ENCODE measurements at regions not wholly inside any gene's neighbourhood (a gene's known extent, or its start where the extent isn't known, plus 50 kb on each side); places are given as distances from the start of the nearest gene placed in this dataset.

DNA sequence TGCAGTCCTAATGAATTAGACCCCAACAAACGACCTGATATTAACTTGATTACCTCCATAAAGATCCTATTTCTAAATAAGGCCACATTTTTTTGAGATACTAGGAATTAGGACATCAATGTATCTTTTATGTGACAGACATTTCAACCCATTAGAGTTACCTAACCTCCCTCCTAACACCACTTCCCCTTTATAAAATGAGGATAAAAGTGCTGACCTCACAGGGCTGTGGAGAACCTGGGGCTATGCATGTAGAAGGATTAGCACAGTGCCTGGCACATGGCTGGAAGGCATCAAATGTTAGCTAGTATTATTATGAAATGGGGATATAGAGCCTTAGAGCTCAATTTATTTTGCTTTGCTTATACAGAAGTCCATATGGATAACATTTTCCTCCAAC, 53.5 kb upstream of the LRRN1 start:
- H3K27me3 ChIP-seq (ENCODE audit: insufficient read depth, low read depth, severe bottlenecking): no peaks in the 10 kb centered on the region
- no peak for DNase-seq
- no peaks in the 10 kb centered on the region for H3K36me3 ChIP-seq

DNA sequence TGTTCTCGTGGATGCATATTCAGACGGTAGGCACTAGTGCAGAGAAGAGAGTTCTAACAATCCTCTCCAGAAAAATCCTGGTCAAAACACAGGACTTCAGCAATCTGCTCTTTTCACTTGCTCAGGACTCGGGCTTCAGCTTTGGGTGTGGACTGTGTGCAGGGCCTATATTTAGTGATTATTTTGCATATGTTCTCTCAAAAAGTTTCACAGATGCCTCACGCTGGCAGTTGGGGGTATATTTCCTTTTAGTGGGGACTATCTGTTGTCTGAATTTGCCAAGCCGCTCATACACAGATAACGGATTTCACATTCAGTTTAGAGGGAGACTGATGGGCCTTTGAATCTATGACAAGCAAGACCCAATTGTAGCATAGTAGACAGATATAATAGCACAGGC, 54.4 kb upstream of the LRRN1 start:
- H3K27me3 ChIP-seq (ENCODE audit: insufficient read depth, low read depth, severe bottlenecking): no peaks in the 10 kb centered on the region
- no peak overlapping the region for H3K4me3 ChIP-seq (ENCODE audit: low read depth, low read length)
- no peaks in the 10 kb centered on the region for H3K9me3 ChIP-seq (ENCODE audit: severe bottlenecking)
- no peak for DNase-seq
- no peaks in the 10 kb centered on the region for H3K36me3 ChIP-seq
- TF ChIP-seq, protein P1, sequence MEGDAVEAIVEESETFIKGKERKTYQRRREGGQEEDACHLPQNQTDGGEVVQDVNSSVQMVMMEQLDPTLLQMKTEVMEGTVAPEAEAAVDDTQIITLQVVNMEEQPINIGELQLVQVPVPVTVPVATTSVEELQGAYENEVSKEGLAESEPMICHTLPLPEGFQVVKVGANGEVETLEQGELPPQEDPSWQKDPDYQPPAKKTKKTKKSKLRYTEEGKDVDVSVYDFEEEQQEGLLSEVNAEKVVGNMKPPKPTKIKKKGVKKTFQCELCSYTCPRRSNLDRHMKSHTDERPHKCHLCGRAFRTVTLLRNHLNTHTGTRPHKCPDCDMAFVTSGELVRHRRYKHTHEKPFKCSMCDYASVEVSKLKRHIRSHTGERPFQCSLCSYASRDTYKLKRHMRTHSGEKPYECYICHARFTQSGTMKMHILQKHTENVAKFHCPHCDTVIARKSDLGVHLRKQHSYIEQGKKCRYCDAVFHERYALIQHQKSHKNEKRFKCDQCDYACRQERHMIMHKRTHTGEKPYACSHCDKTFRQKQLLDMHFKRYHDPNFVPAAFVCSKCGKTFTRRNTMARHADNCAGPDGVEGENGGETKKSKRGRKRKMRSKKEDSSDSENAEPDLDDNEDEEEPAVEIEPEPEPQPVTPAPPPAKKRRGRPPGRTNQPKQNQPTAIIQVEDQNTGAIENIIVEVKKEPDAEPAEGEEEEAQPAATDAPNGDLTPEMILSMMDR (IDR thresholded peaks at IDR 0.05; ENCODE audit: low read depth, low read length): no peak
- H3K27ac ChIP-seq: no peak overlapping the region

More for the DNA sequence above, 53.5 kb upstream of the LRRN1 start:
- TF ChIP-seq, protein P1 (IDR thresholded peaks at IDR 0.05; ENCODE audit: low read depth, low read length): no peak
- Histone ChIP-seq H3K9me3 (ENCODE audit: severe bottlenecking) (no peaks in the 10 kb centered on the region), H3K27ac (no peak overlapping the region), H3K4me3 (ENCODE audit: low read depth, low read length) (no peak overlapping the region)

DNA sequence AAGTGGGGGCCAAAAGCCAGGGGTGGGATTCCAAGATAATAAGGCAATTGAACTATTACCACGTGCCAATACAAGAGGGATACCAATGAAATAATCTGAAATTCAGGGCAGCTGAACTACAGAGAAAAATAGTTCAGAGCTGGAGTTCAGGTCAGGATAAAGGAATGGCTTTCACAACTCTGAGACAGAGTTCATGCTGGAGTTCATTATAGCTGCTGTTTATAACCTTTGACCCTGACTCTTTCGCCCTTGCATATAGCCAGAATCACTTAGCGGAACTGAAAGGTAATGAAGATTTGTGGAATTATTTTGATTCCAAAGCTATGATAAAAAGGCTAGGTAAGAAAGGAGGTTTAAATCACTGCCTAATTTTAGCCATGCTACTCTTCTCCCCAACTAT, 55.5 kb upstream of the LRRN1 start:
- Histone ChIP-seq H3K9me3 (ENCODE audit: severe bottlenecking) (no peaks in the 10 kb centered on the region), H3K4me3 (ENCODE audit: low read depth, low read length) (no peak overlapping the region), H3K27me3 (ENCODE audit: insufficient read depth, low read depth, severe bottlenecking) (no peaks in the 10 kb centered on the region), H3K36me3 (no peaks in the 10 kb centered on the region), H3K27ac (no peak overlapping the region)
- TF ChIP-seq, protein P1 (IDR thresholded peaks at IDR 0.05; ENCODE audit: low read depth, low read length): no peak
- no peak for DNase-seq

DNA sequence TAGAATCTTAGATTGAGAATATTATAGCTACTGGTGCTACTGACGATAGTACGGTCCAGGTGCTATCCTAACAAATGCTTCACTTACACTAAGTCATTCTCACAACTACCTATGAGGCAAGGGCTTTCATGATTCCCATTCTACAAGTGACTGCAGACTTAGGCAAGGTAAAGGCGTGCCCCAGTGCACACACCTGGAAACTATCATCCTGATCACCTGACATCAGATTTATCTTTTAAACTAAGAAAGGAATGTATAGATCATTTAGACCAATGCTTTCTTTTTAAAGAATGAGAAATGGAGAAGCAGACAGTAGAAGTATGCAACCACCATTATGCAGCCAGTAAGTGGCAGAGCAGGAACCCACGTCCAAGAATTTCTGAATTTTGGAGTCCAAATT, 59.2 kb upstream of the LRRN1 start:
- Histone ChIP-seq H3K27ac (no peak overlapping the region), H3K4me3 (ENCODE audit: low read depth, low read length) (no peak overlapping the region)
- TF ChIP-seq, protein P1 (IDR thresholded peaks at IDR 0.05; ENCODE audit: low read depth, low read length): no peak

DNA sequence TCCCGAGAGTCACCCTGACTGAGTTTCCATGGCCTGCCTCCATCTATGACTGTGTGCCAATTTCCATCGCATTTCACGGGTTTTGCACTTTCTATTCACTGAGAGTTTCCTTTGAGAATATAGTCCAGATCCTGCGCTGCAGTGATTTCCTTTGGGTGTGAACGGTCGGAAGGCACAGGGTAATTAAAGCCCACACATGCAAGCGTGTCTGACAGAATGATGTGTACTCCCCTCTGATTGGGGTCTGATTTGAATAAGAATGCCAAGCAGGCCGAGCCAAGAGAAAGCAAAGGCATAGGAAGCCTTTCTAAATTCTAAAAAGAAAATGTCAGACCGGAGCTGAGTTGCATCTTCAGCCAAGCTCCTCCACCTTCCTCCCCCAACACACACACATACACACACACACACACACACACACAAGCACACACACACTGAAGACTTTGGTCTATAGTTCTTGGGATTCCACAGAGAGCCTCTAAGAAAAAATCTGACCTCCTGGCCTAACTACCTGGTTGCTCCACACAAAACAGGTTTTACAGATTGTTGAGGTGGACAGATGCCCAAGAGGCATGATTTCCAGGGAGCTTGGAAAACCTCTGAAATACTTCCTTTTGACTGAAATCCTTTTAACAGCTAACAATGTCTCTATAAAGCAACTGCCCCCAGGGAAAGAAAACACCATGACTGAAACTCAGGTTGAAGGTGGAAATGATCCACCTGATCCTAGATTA, 59.7 kb upstream of the LRRN1 start:
- Histone ChIP-seq H3K9me3 (ENCODE audit: severe bottlenecking) (no peaks in the 10 kb centered on the region), H3K27ac (no peak overlapping the region), H3K36me3 (no peaks in the 10 kb centered on the region), H3K4me3 (ENCODE audit: low read depth, low read length) (no peak overlapping the region), H3K27me3 (ENCODE audit: insufficient read depth, low read depth, severe bottlenecking) (no peaks in the 10 kb centered on the region)
- no peak for DNase-seq
- TF ChIP-seq, protein P1 (IDR thresholded peaks at IDR 0.05; ENCODE audit: low read depth, low read length): no peak

More for the DNA sequence above, 59.2 kb upstream of the LRRN1 start:
- Histone ChIP-seq H3K36me3 (no peaks in the 10 kb centered on the region), H3K27me3 (ENCODE audit: insufficient read depth, low read depth, severe bottlenecking) (no peaks in the 10 kb centered on the region), H3K9me3 (ENCODE audit: severe bottlenecking) (no peaks in the 10 kb centered on the region)
- no peak for DNase-seq

DNA sequence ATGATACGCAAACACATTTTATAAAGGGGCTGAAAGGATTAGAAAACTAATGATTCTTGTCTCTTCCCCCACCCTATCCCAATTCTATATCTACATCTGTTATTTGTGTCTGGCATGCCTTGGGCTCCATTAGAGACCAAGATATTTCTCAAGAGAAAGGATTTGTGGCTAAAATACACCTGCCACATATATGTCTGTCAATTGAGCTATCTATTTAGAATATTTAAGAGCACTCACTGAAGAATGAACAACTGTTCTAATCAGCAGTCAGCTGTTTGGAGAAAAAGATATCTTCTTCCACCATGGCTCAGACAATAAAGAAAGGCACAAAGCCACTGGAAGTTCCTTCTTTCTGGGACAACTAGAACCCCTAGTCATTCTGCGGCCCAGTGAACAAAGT, 61.7 kb upstream of the LRRN1 start:
- H3K36me3 ChIP-seq: no peaks in the 10 kb centered on the region
- TF ChIP-seq, protein P1 (IDR thresholded peaks at IDR 0.05; ENCODE audit: low read depth, low read length): no peak
- no peaks in the 10 kb centered on the region for H3K27me3 ChIP-seq (ENCODE audit: insufficient read depth, low read depth, severe bottlenecking)
- no peak overlapping the region for H3K4me3 ChIP-seq (ENCODE audit: low read depth, low read length)
- no peaks in the 10 kb centered on the region for H3K9me3 ChIP-seq (ENCODE audit: severe bottlenecking)
- DNase-seq: no peak
- H3K27ac ChIP-seq: no peak overlapping the region
